GM12872 (cell line): ENCODE measurements at regions not wholly inside any gene's neighbourhood (a gene's known extent, or its start where the extent isn't known, plus 50 kb on each side); places are given as distances from the start of the nearest gene placed in this dataset.

Experiments used
- TF ChIP-seq, protein P1 (sequence below): IDR thresholded peaks from 3 replicates; pipeline ENCODE4 v1.5.1; 2011; ENCODE audit warnings: low read depth, mild to moderate bottlenecking, low read length, moderate library complexity; ENCODE audit not compliant: insufficient read depth

DNA sequence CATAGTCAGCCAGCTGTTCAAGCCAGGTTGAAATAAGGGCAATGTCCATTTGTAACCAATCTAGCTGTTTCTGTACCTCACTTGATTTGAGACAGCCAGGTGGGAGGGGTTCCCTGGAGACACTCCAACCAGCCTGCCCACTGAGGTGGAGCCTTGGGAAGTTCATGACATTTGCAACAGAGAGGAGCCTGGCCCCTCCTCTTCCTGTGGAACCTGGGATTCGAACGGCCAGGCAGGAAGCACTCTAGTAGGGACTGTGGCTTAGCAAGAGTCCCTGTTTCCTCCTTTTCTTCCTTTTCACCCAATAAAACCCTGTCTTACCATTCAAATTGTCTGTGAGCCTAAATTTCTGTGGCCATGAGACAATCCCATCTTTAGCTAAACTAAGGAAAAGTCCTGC lies 312.3 kb upstream of the NMUR2 start:
- TF ChIP-seq, protein P1, sequence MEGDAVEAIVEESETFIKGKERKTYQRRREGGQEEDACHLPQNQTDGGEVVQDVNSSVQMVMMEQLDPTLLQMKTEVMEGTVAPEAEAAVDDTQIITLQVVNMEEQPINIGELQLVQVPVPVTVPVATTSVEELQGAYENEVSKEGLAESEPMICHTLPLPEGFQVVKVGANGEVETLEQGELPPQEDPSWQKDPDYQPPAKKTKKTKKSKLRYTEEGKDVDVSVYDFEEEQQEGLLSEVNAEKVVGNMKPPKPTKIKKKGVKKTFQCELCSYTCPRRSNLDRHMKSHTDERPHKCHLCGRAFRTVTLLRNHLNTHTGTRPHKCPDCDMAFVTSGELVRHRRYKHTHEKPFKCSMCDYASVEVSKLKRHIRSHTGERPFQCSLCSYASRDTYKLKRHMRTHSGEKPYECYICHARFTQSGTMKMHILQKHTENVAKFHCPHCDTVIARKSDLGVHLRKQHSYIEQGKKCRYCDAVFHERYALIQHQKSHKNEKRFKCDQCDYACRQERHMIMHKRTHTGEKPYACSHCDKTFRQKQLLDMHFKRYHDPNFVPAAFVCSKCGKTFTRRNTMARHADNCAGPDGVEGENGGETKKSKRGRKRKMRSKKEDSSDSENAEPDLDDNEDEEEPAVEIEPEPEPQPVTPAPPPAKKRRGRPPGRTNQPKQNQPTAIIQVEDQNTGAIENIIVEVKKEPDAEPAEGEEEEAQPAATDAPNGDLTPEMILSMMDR: no peak

DNA sequence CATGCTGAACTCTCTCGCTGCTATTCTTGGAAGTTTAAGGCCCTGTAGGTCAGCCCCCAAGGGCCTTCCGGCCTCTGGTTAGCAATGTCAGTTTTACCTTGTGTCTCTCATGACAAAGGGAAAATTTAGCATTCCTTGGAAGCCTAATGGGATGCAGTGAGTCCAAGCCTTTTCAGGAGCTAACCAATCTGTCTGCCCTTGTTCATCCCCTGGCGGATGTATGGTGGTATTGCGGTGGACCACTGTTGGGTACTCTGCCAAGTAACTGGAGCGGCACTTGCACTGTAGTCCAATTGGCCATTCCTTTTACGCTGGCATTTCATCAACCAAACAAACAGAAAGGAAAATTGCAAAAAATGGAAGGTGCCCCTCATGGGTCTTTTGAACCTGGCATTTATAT lies 318.4 kb upstream of the NMUR2 start:
- TF ChIP-seq, protein P1: peak; percentile 30; the same call in 1 of the 3 replicates

DNA sequence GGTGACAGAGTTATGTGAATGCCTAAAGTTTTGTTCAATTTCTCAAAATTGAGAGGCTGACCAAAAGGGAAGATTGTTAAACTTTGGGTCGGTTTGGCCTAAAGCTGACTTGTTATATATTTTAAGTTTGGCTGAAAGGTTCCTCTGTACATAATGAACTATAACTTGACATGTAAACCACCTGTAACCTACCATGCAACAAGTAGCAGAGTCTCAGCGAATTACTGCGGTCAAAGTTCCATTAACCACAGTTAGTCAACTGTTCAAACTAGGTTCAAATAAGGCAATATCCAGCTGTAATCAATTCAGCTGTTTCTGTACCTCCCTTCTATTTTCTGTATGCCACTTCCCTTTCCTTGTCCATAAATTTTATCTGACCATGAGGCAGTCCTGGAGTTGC lies 325.1 kb upstream of the NMUR2 start:
- TF ChIP-seq, protein P1: no peak

DNA sequence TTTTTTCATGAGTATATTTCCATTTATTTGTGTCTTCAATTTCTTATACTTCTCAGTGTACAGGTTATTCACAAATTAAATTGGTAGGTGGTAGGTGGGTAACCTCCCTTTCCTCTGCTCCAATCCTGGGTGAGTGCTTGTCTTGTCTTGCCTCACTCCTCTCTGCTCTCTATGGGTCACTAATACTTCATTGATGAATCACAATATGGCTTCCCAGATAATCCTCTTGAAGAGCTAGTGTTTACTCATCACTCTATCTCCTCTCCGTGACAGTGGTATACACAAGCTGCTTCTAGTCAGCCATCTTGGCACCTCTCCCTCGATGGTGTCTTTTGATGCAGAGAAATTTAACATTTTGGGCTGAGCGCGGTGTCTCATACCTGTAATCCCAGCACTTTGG lies 331.8 kb upstream of the NMUR2 start:
- TF ChIP-seq, protein P1: no peak

DNA sequence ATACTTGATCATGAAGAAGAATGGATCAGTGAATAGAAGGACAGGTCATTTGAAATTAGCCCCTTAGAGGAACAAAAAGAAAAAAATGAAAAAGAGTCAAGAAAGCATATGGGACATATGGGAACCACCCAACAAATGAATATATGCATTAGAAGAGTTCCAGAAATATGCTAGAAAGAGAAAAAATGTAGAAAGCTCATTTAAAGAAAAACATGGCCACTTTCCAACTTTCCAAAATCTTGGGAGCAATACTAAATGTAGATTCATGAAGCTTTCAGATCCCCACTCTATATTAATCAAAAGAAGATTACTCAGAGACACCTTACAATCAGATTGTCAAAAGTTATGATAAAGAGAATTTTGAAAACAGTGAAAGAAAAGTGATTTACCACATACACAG lies 334.8 kb upstream of the NMUR2 start:
- TF ChIP-seq, protein P1: no peak

DNA sequence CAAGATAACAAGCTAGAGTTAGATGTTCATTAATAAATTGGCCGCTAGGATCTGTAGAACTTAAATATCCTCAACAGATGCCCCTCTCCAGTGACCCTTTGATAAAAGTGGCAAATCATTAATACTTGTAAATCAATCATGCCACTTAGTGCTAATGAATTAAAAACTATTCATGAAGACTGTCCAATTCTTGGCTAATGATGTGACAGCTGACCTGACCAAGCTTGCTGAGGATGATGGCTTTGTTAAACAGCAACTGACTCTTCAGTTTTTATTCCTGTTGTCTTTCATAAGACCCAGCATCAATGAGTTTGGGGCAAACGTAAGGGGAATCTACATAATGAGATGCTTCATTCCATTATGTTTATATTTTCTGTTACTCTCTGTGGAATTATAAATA lies 396.8 kb upstream of the NMUR2 start:
- TF ChIP-seq, protein P1: no peak

DNA sequence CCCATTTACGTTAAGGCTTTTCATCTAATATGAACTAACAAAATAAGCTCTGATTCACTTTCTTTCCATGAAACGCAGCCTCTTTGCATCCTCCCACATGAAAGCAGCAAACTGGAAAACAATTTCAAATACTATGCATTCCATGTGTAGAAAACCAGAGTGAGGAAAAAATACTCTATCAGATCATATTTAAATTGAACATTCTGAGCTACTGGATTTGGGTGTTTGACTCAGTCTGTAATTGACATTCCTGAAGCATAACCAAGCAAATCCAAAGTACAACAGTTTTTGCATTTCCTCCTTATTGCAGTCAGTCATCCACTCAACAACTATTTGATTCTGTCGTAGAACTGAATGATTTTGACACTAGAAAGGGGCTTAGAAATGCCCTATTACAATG lies 399.1 kb upstream of the NMUR2 start:
- TF ChIP-seq, protein P1: no peak

DNA sequence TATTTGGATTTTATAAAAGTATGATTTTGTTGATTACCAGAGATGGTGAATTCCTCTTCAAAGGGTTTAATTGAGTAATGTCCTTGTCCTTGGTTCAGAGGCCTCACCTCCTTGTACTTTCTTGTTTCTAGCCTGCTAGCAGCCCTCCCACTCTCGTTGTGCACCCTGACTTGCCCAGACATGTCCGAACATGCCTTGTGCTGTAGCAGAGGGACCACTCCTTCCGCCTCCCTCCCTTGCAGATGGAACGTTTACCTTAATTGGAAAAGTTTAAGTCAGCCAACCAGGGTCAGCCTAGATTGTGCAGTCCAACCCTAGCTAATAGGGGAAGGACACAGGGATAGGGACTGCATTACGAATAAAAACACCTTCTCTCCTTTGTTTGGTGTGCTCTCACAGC lies 406.9 kb upstream of the NMUR2 start:
- TF ChIP-seq, protein P1: no peak
